ENCODE measurements at regions not wholly inside any gene's neighbourhood (a gene's known extent, or its start where the extent isn't known, plus 50 kb on each side); places are given as distances from the start of the nearest gene placed in this dataset.

GRCh38 chr15:97483232-97483631 lies 477.3 kb upstream of the ARRDC4 start:
- Histone ChIP-seq H3K27me3 (replicated peaks; ENCODE audit: control insufficient read depth, insufficient read depth, low read length) (no peaks in the 10 kb centered on the region), H3K36me3 (ENCODE audit: control insufficient read depth, insufficient read depth, low read length) (no peaks in the 10 kb centered on the region), H3K4me3 (replicated peaks; ENCODE audit: low read depth, low read length) (no peak overlapping the region)
- no peak for TF ChIP-seq CTCF (IDR thresholded peaks at IDR 0.05; ENCODE audit: insufficient read depth, low read length, poor library complexity, severe bottlenecking)
- DNase-seq (ENCODE audit: extremely low read depth, insufficient read length): no peak

GRCh38 chr15:97490429-97490828 lies 470.1 kb upstream of the ARRDC4 start:
- H3K4me3 ChIP-seq (replicated peaks; ENCODE audit: low read depth, low read length): no peak overlapping the region
- no peak for TF ChIP-seq CTCF (IDR thresholded peaks at IDR 0.05; ENCODE audit: insufficient read depth, low read length, poor library complexity, severe bottlenecking)
- H3K27me3 ChIP-seq (replicated peaks; ENCODE audit: control insufficient read depth, insufficient read depth, low read length): no peaks in the 10 kb centered on the region
- no peaks in the 10 kb centered on the region for H3K36me3 ChIP-seq (ENCODE audit: control insufficient read depth, insufficient read depth, low read length)
- DNase-seq (ENCODE audit: extremely low read depth, insufficient read length): no peak

- TF ChIP-seq CTCF (IDR thresholded peaks at IDR 0.05; ENCODE audit: insufficient read depth, low read length, poor library complexity, severe bottlenecking): no peak
- no peaks in the 10 kb centered on the region for H3K36me3 ChIP-seq (ENCODE audit: control insufficient read depth, insufficient read depth, low read length)
- no peak for DNase-seq (ENCODE audit: extremely low read depth, insufficient read length)
Measured at GRCh38 chr15:97501291-97501690, 459.2 kb upstream of the ARRDC4 start.

GRCh38 chr15:97502038-97502437 lies 458.5 kb upstream of the ARRDC4 start:
- no peaks in the 10 kb centered on the region for H3K36me3 ChIP-seq (ENCODE audit: control insufficient read depth, insufficient read depth, low read length)
- no peak for DNase-seq (ENCODE audit: extremely low read depth, insufficient read length)
- no peak for TF ChIP-seq CTCF (IDR thresholded peaks at IDR 0.05; ENCODE audit: insufficient read depth, low read length, poor library complexity, severe bottlenecking)
- no peaks in the 10 kb centered on the region for H3K27me3 ChIP-seq (replicated peaks; ENCODE audit: control insufficient read depth, insufficient read depth, low read length)
- no peak overlapping the region for H3K4me3 ChIP-seq (replicated peaks; ENCODE audit: low read depth, low read length)

More at GRCh38 chr15:97501291-97501690, 459.2 kb upstream of the ARRDC4 start:
- Histone ChIP-seq H3K27me3 (replicated peaks; ENCODE audit: control insufficient read depth, insufficient read depth, low read length) (no peaks in the 10 kb centered on the region), H3K4me3 (replicated peaks; ENCODE audit: low read depth, low read length) (no peak overlapping the region)

GRCh38 chr15:97504031-97504792 lies 456.3 kb upstream of the ARRDC4 start:
- no peak for TF ChIP-seq CTCF (IDR thresholded peaks at IDR 0.05; ENCODE audit: insufficient read depth, low read length, poor library complexity, severe bottlenecking)
- Histone ChIP-seq H3K27me3 (replicated peaks; ENCODE audit: control insufficient read depth, insufficient read depth, low read length) (no peaks in the 10 kb centered on the region), H3K36me3 (ENCODE audit: control insufficient read depth, insufficient read depth, low read length) (no peaks in the 10 kb centered on the region), H3K4me3 (replicated peaks; ENCODE audit: low read depth, low read length) (no peak overlapping the region)
- no peak for DNase-seq (ENCODE audit: extremely low read depth, insufficient read length)

Data from GM06990 (cell line).